H9 (cell line): ENCODE measurements at regions not wholly inside any gene's neighbourhood (a gene's known extent, or its start where the extent isn't known, plus 50 kb on each side); places are given as distances from the start of the nearest gene placed in this dataset.

Experiments
- DNase-seq: peaks from one replicate; pipeline ENCODE4 v3.0.0-alpha.2; 2017
- H2AFZ ChIP-seq: one replicate; pipeline ENCODE4 v1.6.1; 2013; ENCODE audit warnings: mild to moderate bottlenecking, low read length, control low read depth, moderate library complexity
- H2AK5ac ChIP-seq: 2 replicates; pipeline ENCODE4 v1.6.1; 2013; ENCODE audit warnings: low read length, control low read depth, mixed read lengths; ENCODE audit not compliant: insufficient read length
- H2BK120ac ChIP-seq: one replicate; pipeline ENCODE4 v1.6.1; 2013; ENCODE audit warnings: low read depth, mild to moderate bottlenecking, low read length, control low read depth, inconsistent platforms; ENCODE audit not compliant: poor library complexity, severe bottlenecking
- H2BK12ac ChIP-seq: 2 replicates; pipeline ENCODE4 v1.6.1; 2013; ENCODE audit warnings: low read length, control low read depth, mixed read lengths, low read depth; ENCODE audit not compliant: insufficient read length
- H2BK15ac ChIP-seq: 2 replicates; pipeline ENCODE4 v1.6.1; 2013; ENCODE audit warnings: low read depth, low read length, control low read depth
- H2BK20ac ChIP-seq: one replicate; pipeline ENCODE4 v1.6.1; 2013; ENCODE audit warnings: low read depth, mild to moderate bottlenecking, low read length, control low read depth, inconsistent platforms; ENCODE audit not compliant: poor library complexity, severe bottlenecking
- H2BK5ac ChIP-seq: 2 replicates; pipeline ENCODE4 v1.6.1; 2013; ENCODE audit warnings: low read length, control low read depth, mixed read lengths; ENCODE audit not compliant: insufficient read length
- H3K14ac ChIP-seq: 2 replicates; pipeline ENCODE4 v1.6.1; 2013; ENCODE audit warnings: low read length, control low read depth; ENCODE audit not compliant: insufficient read depth
- H3K18ac ChIP-seq: 2 replicates; pipeline ENCODE4 v1.6.1; 2013; ENCODE audit warnings: low read depth, mild to moderate bottlenecking, mixed read lengths, low read length, control low read depth; ENCODE audit not compliant: insufficient read length
- H3K23ac ChIP-seq: 2 replicates; pipeline ENCODE4 v1.6.1; 2013; ENCODE audit warnings: low read length, control low read depth, mixed read lengths, low read depth; ENCODE audit not compliant: insufficient read length
- H3K23me2 ChIP-seq: 2 replicates; pipeline ENCODE4 v1.6.1; 2013; ENCODE audit warnings: low read depth, mild to moderate bottlenecking, mixed read lengths, low read length, control low read depth; ENCODE audit not compliant: insufficient read length, poor library complexity, severe bottlenecking
- H3K27ac ChIP-seq: 2 replicates; pipeline ENCODE4 v1.5.1; 2013; ENCODE audit warnings: low read length, control low read depth, mixed read lengths, low read depth; ENCODE audit not compliant: insufficient read length
- H3K27me3 ChIP-seq: 2 replicates; pipeline ENCODE4 v1.6.1; 2013; ENCODE audit warnings: low read length, control low read depth, inconsistent platforms; ENCODE audit not compliant: insufficient read depth
- H3K4ac ChIP-seq: 2 replicates; pipeline ENCODE4 v1.6.1; 2013; ENCODE audit warnings: low read depth, mild to moderate bottlenecking, control low read depth, inconsistent platforms, low read length, moderate library complexity
- H3K4me1 ChIP-seq: 2 replicates; pipeline ENCODE4 v1.6.1; 2013; ENCODE audit warnings: low read length, control low read depth, inconsistent platforms; ENCODE audit not compliant: insufficient read depth
- H3K4me2 ChIP-seq: 2 replicates; pipeline ENCODE4 v1.6.1; 2013; ENCODE audit warnings: low read length, control low read depth, mixed read lengths; ENCODE audit not compliant: insufficient read length, insufficient read depth
- H3K56ac ChIP-seq: 2 replicates; pipeline ENCODE4 v1.6.1; 2013; ENCODE audit warnings: low read depth, mild to moderate bottlenecking, mixed read lengths, low read length, control low read depth; ENCODE audit not compliant: insufficient read length
- H3K79me1 ChIP-seq: 2 replicates; pipeline ENCODE4 v1.6.1; 2013; ENCODE audit warnings: low read depth, mild to moderate bottlenecking, moderate library complexity, low read length, control low read depth, inconsistent platforms; ENCODE audit not compliant: insufficient read depth, poor library complexity, severe bottlenecking
- H3K79me2 ChIP-seq: 2 replicates; pipeline ENCODE4 v1.6.1; 2013; ENCODE audit warnings: low read length, control low read depth, inconsistent platforms; ENCODE audit not compliant: insufficient read depth
- H3K9ac ChIP-seq: 2 replicates; pipeline ENCODE4 v1.6.1; 2013; ENCODE audit warnings: low read length, control low read depth, mixed read lengths; ENCODE audit not compliant: insufficient read length; ENCODE audit errors: extremely low read depth
- H3K9me3 ChIP-seq: one replicate; pipeline ENCODE4 v1.6.1; 2013; ENCODE audit warnings: low read depth, low read length, inconsistent platforms; ENCODE audit not compliant: control insufficient read depth
- H3T11ph ChIP-seq: one replicate; pipeline ENCODE4 v1.6.1; 2013; ENCODE audit warnings: mild to moderate bottlenecking, low read length, control low read depth, inconsistent platforms
- H4K20me1 ChIP-seq: one replicate; pipeline ENCODE4 v1.6.1; 2013; ENCODE audit not compliant: control insufficient read depth, insufficient read length, insufficient read depth
- H4K5ac ChIP-seq: 2 replicates; pipeline ENCODE4 v1.6.1; 2013; ENCODE audit warnings: low read depth, mild to moderate bottlenecking, mixed read lengths, low read length, control low read depth; ENCODE audit not compliant: insufficient read length
- H4K8ac ChIP-seq: replicated peaks from 2 replicates; pipeline ENCODE4 v1.6.1; 2013; ENCODE audit warnings: low read length, control low read depth, mixed read lengths, low read depth; ENCODE audit not compliant: insufficient read length
- H4K91ac ChIP-seq: 2 replicates; pipeline ENCODE4 v1.6.1; 2013; ENCODE audit warnings: low read depth, mild to moderate bottlenecking, moderate library complexity, mixed read lengths, low read length, control low read depth; ENCODE audit not compliant: insufficient read length
- H3K27ac Mint-ChIP-seq, 3 experiments: 2 replicates in 2 of 3; 3 replicates in 1 of 3; pipeline ENCODE4 v1.8.0; 2020 to 2021; ENCODE audit warnings: mixed read lengths in 3 of 3, mild to moderate bottlenecking in 1 of 3, moderate library complexity in 1 of 3
- H3K27me3 Mint-ChIP-seq: 2 replicates; pipeline ENCODE4 v1.8.0; 2021; ENCODE audit warnings: low read depth, mild to moderate bottlenecking, moderate library complexity, mixed read lengths
- H3K36me3 Mint-ChIP-seq, 3 experiments: 2 replicates in 2 of 3; 3 replicates in 1 of 3; pipeline ENCODE4 v1.8.0; 2020 to 2021; ENCODE audit warnings: low read depth in 3 of 3, mixed read lengths in 3 of 3; ENCODE audit not compliant: insufficient read depth in 1 of 3
- H3K4me1 Mint-ChIP-seq, 2 experiments: 2 replicates each; pipeline ENCODE4 v1.8.0; 2020; ENCODE audit warnings: mixed read lengths in 2 of 2
- H3K4me3 Mint-ChIP-seq, 2 experiments: 2 replicates in 1 of 2; 3 replicates in 1 of 2; pipeline ENCODE4 v1.8.0; 2020 to 2021; ENCODE audit warnings: mild to moderate bottlenecking in 2 of 2, mixed read lengths in 2 of 2, moderate library complexity in 1 of 2
- H3K9me3 Mint-ChIP-seq, 2 experiments: 2 replicates in 1 of 2; 3 replicates in 1 of 2; pipeline ENCODE4 v1.8.0; 2020; ENCODE audit warnings: mild to moderate bottlenecking in 2 of 2, mixed read lengths in 2 of 2, moderate library complexity in 1 of 2
- CTCF ChIP-seq: fragments of 200-600 bp; sonication (generic); conservative IDR thresholded peaks from 3 replicates; pipeline ENCODE4 v1.8.0; 2021; ENCODE audit warnings: antibody characterized with exemption, mild to moderate bottlenecking
- WGBS: extraction: QIAGEN DNeasy Blood & Tissue Kit; methylation state at CpG from one replicate; pipeline ENCODE4 v1.1.7; 2013; ENCODE audit warnings: missing lambda C conversion rate, low lambda C conversion rate, mixed read lengths; ENCODE audit not compliant: insufficient read length; ENCODE audit errors: extremely low coverage; 5-methylcytosine and 5-hydroxymethylcytosine counted together

- Histone ChIP-seq H4K8ac (no peak overlapping the region), H3K9ac (no peak overlapping the region), H3K23ac (no peak overlapping the region), H3K27me3 (no peaks in the 10 kb centered on the region), H4K5ac (no peak overlapping the region), H2BK20ac (no peak overlapping the region), H2AFZ (no peak overlapping the region), H4K20me1 (no peaks in the 10 kb centered on the region), H3T11ph (no peak overlapping the region), H3K4me1 (no peaks in the 10 kb centered on the region), H3K18ac (no peak overlapping the region), H3K14ac (no peak overlapping the region), H2BK12ac (no peak overlapping the region), H3K27ac (no peak overlapping the region), H3K56ac (no peak overlapping the region), H3K79me1 (no peaks in the 10 kb centered on the region), H2BK5ac (no peak overlapping the region), H2BK15ac (no peak overlapping the region), H2BK120ac (no peak overlapping the region), H3K4ac (no peak overlapping the region), H2AK5ac (no peak overlapping the region), H3K9me3 (peaks cover 7% of the 10 kb centered on the region), H3K79me2 (no peaks in the 10 kb centered on the region), H3K23me2 (no peaks in the 10 kb centered on the region), H3K4me2 (no peak overlapping the region), H4K91ac (no peak overlapping the region)
- no peak overlapping the region for H3K4me3 Mint-ChIP-seq
- no peaks in the 10 kb centered on the region for H3K27me3 Mint-ChIP-seq
- no CpG with 5 or more reads among the region's 4 CpGs for WGBS
- peaks cover 7 to 13% (median 8%) of the 10 kb centered on the region in 3 experiments; a peak in 6 of 7 replicates for H3K36me3 Mint-ChIP-seq
- no peaks in the 10 kb centered on the region; a peak in 1 of 4 replicates for H3K4me1 Mint-ChIP-seq
- no peak for DNase-seq
- no peak for TF ChIP-seq CTCF
- no peak overlapping the region for H3K27ac Mint-ChIP-seq
- H3K9me3 Mint-ChIP-seq: peaks cover 46 to 63% of the 10 kb centered on the region in 2 experiments
Observed at GRCh38 chrX:63418211-63418610, 67.1 kb upstream of the SPIN4 start.
